ENCODE measurements at regions not wholly inside any gene's neighbourhood (a gene's known extent, or its start where the extent isn't known, plus 50 kb on each side); places are given as distances from the start of the nearest gene placed in this dataset.

DNA sequence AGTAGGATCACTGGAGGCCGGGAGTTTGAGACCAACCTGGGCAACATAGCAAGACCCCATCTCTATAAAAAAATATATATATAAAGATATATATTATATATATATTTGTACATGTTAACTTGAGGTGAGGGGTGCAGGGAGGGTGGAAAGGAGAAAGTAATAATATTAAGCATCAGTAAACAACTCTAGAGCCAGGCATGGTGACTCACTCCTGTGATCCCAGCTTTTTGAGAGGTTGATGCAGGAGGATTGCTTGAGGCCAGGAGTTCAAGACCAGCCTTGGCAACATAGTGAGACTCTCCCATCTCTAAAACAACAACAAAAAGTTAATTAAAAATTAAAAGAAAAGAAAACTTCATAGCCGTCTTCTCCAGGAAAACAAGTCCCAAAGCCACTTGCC, 61.7 kb upstream of the SMURF2 start:
- Histone ChIP-seq H3K36me3 (replicated peaks in 1 of 2; ENCODE audit: control insufficient read depth in 1 of 2, insufficient read depth in 2 of 2, low read length in 2 of 2) (no peaks in the 10 kb centered on the region), H3K4me3 (replicated peaks in 1 of 3; ENCODE audit: insufficient read depth in 1 of 3, low read depth in 2 of 3, low read length in 3 of 3) (no peak overlapping the region), H3K79me2 (ENCODE audit: insufficient read depth, low read length) (no peaks in the 10 kb centered on the region), H3K4me1 (ENCODE audit: insufficient read depth, low read length) (peaks cover 26% of the 10 kb centered on the region), H3K9ac (ENCODE audit: insufficient read depth, low read depth, low read length) (no peak overlapping the region), H2AFZ (ENCODE audit: low read length) (no peak overlapping the region), H3K27me3 (ENCODE audit: control insufficient read depth in 1 of 2, insufficient read depth in 2 of 2, low read length in 2 of 2) (no peaks in the 10 kb centered on the region), H4K20me1 (ENCODE audit: insufficient read depth, low read length) (no peaks in the 10 kb centered on the region), H3K27ac (ENCODE audit: extremely low read length, insufficient read depth, low read length) (no peak overlapping the region), H3K9me3 (ENCODE audit: low read length) (no peaks in the 10 kb centered on the region), H3K4me2 (ENCODE audit: low read depth, low read length) (no peak overlapping the region)
- CTCF ChIA-PET (ENCODE audit: low intra/inter-chr PET ratio, low total read pairs) = no interaction called here
- no peak for TF ChIP-seq ZNF879 (CRISPR knock-in tag; IDR thresholded peaks at IDR 0.05)
- no peak for TF ChIP-seq ZNF317 (CRISPR knock-in tag; IDR thresholded peaks at IDR 0.05)
- no peak for TF ChIP-seq MIER2 (CRISPR knock-in tag; IDR thresholded peaks at IDR 0.05)
- TF ChIP-seq, protein P1, sequence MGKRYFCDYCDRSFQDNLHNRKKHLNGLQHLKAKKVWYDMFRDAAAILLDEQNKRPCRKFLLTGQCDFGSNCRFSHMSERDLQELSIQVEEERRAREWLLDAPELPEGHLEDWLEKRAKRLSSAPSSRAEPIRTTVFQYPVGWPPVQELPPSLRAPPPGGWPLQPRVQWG (CRISPR knock-in tag; IDR thresholded peaks at IDR 0.05; ENCODE audit: borderline replicate concordance, low read depth) = no peak
- TF ChIP-seq, protein P2, sequence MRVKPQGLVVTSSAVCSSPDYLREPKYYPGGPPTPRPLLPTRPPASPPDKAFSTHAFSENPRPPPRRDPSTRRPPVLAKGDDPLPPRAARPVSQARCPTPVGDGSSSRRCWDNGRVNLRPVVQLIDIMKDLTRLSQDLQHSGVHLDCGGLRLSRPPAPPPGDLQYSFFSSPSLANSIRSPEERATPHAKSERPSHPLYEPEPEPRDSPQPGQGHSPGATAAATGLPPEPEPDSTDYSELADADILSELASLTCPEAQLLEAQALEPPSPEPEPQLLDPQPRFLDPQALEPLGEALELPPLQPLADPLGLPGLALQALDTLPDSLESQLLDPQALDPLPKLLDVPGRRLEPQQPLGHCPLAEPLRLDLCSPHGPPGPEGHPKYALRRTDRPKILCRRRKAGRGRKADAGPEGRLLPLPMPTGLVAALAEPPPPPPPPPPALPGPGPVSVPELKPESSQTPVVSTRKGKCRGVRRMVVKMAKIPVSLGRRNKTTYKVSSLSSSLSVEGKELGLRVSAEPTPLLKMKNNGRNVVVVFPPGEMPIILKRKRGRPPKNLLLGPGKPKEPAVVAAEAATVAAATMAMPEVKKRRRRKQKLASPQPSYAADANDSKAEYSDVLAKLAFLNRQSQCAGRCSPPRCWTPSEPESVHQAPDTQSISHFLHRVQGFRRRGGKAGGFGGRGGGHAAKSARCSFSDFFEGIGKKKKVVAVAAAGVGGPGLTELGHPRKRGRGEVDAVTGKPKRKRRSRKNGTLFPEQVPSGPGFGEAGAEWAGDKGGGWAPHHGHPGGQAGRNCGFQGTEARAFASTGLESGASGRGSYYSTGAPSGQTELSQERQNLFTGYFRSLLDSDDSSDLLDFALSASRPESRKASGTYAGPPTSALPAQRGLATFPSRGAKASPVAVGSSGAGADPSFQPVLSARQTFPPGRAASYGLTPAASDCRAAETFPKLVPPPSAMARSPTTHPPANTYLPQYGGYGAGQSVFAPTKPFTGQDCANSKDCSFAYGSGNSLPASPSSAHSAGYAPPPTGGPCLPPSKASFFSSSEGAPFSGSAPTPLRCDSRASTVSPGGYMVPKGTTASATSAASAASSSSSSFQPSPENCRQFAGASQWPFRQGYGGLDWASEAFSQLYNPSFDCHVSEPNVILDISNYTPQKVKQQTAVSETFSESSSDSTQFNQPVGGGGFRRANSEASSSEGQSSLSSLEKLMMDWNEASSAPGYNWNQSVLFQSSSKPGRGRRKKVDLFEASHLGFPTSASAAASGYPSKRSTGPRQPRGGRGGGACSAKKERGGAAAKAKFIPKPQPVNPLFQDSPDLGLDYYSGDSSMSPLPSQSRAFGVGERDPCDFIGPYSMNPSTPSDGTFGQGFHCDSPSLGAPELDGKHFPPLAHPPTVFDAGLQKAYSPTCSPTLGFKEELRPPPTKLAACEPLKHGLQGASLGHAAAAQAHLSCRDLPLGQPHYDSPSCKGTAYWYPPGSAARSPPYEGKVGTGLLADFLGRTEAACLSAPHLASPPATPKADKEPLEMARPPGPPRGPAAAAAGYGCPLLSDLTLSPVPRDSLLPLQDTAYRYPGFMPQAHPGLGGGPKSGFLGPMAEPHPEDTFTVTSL (CRISPR knock-in tag; IDR thresholded peaks at IDR 0.05; ENCODE audit: borderline replicate concordance) = no peak
- no peak for TF ChIP-seq PRMT3 (CRISPR knock-in tag; IDR thresholded peaks at IDR 0.05; ENCODE audit: borderline replicate concordance, low read depth)
- no peak for TF ChIP-seq TRIM24 (CRISPR knock-in tag; IDR thresholded peaks at IDR 0.05)
- TF ChIP-seq HOXD1 (CRISPR knock-in tag; IDR thresholded peaks at IDR 0.05) = no peak
- no peak for TF ChIP-seq ZNF567 (CRISPR knock-in tag; IDR thresholded peaks at IDR 0.05; ENCODE audit: borderline replicate concordance)
- no peak for TF ChIP-seq ZFP62 (CRISPR knock-in tag; IDR thresholded peaks at IDR 0.05)
- no peak for TF ChIP-seq YEATS4 (CRISPR knock-in tag; IDR thresholded peaks at IDR 0.05; ENCODE audit: borderline replicate concordance)
- TF ChIP-seq HIVEP1 (CRISPR knock-in tag; IDR thresholded peaks at IDR 0.05) = no peak
- no peak for TF ChIP-seq ZNF224 (CRISPR knock-in tag; IDR thresholded peaks at IDR 0.05)
- DNase-seq (ENCODE audit: low spot score) = no peak
- no TSS peak for BruUV-seq (replicated peaks)
- POLR2A ChIA-PET = no interaction called here
- no peak for FAIRE-seq
- WGBS (ENCODE audit: low lambda C conversion rate) = 14% methylated on average over 2 of the region's 2 CpGs
- no peak for ATAC-seq
- intact Hi-C loops (cut with micrococcal nuclease; ENCODE audit: unreplicated experiment) (no loop called here), in situ Hi-C loops (cut with HindIII; ENCODE audit: extremely low pct_ligation_motif_present, low pct_unique_long_range_greater_than_20kb) (no loop called here)

All from HepG2 (cell line).